Umbilical cord (tissue), 1 donor: ENCODE measurements at regions not wholly inside any gene's neighbourhood (a gene's known extent, or its start where the extent isn't known, plus 50 kb on each side); places are given as distances from the start of the nearest gene placed in this dataset.
"Not testable (repeated sequence)": the region's sequence is repeated elsewhere in the genome, so short reads cannot be mapped to it uniquely, and the experiment has no call there.

Experiments used
- DNase-seq: peaks from one replicate; pipeline ENCODE4 v3.0.0-alpha.2; 2015; ENCODE audit warnings: low spot score

GRCh38 chr12:63040526-63041220, 105.7 kb upstream of the PPM1H start:
- DNase-seq = no peak

- DNase-seq = no peak
Measured at GRCh38 chr12:63038713-63039100, 103.8 kb upstream of the PPM1H start.

- no peak for DNase-seq
Measured at GRCh38 chr12:63037746-63038712, 103.1 kb upstream of the PPM1H start.

GRCh38 chr12:63036974-63037335, 102.0 kb upstream of the PPM1H start:
- DNase-seq = no peak

GRCh38 chr12:63036216-63036973, 101.4 kb upstream of the PPM1H start:
- no peak for DNase-seq

- no peak for DNase-seq
Measured at GRCh38 chr12:63034601-63035000, 99.7 kb upstream of the PPM1H start.

- no peak for DNase-seq
Measured at GRCh38 chr12:63029676-63030075, 94.7 kb upstream of the PPM1H start.

- no peak for DNase-seq
Measured at GRCh38 chr12:63028951-63029350, 94.0 kb upstream of the PPM1H start.

- DNase-seq = peak; percentile 6
Measured at GRCh38 chr12:63025116-63025515, 90.2 kb upstream of the PPM1H start.

- DNase-seq = no peak
Measured at GRCh38 chr12:63023926-63024325, 89.0 kb upstream of the PPM1H start.

GRCh38 chr12:63021116-63021515, 86.2 kb upstream of the PPM1H start:
- no peak for DNase-seq

GRCh38 chr12:63020269-63020668, 85.3 kb upstream of the PPM1H start:
- no peak for DNase-seq

GRCh38 chr12:63018273-63018672, 83.3 kb upstream of the PPM1H start:
- DNase-seq = no peak

GRCh38 chr12:63013302-63013701, 78.4 kb upstream of the PPM1H start:
- DNase-seq = no peak

GRCh38 chr12:63010698-63011097, 75.7 kb upstream of the PPM1H start:
- no peak for DNase-seq

- DNase-seq = no peak
Measured at GRCh38 chr12:63008372-63008771, 73.4 kb upstream of the PPM1H start.

GRCh38 chr12:63007726-63008125, 72.8 kb upstream of the PPM1H start:
- DNase-seq = no peak

- no peak for DNase-seq
Measured at GRCh38 chr12:63006536-63006935, 71.6 kb upstream of the PPM1H start.

- DNase-seq = no peak
Measured at GRCh38 chr12:63005382-63005781, 70.4 kb upstream of the PPM1H start.

GRCh38 chr12:63003223-63003819, 68.4 kb upstream of the PPM1H start:
- DNase-seq = no peak

GRCh38 chr12:63002059-63002458, 67.1 kb upstream of the PPM1H start:
- not testable (repeated sequence) for DNase-seq

GRCh38 chr12:62998454-62998853, 63.5 kb upstream of the PPM1H start:
- peak; percentile 35 for DNase-seq
